Liver (tissue), 8 donors: ENCODE measurements at regions not wholly inside any gene's neighbourhood (a gene's known extent, or its start where the extent isn't known, plus 50 kb on each side); places are given as distances from the start of the nearest gene placed in this dataset.

ENCODE experiments used
- DNase-seq: peaks from one replicate; pipeline ENCODE4 v3.0.0-alpha.2; 2017; ENCODE audit warnings: low spot score
- H3K27ac ChIP-seq, 2 donors: one replicate each; pipeline ENCODE4 v1.7.0; 2013; ENCODE audit warnings: inconsistent platforms in 2 of 2, low read length in 2 of 2, control low read depth in 1 of 2, low read depth in 1 of 2, mild to moderate bottlenecking in 1 of 2
- H3K27me3 ChIP-seq, 4 donors: one replicate each; pipeline versions ENCODE4 v1.6.1 to v1.7.0; 2013; ENCODE audit warnings: low read length in 3 of 4, inconsistent platforms in 1 of 4, mild to moderate bottlenecking in 1 of 4, moderate library complexity in 1 of 4; ENCODE audit not compliant: control insufficient read depth in 4 of 4, insufficient read depth in 4 of 4
- H3K36me3 ChIP-seq, 4 donors: one replicate each; pipeline versions ENCODE4 v1.6.1 to v1.7.0; 2013; ENCODE audit warnings: low read length in 3 of 4, mild to moderate bottlenecking in 3 of 4, low read depth in 1 of 4, moderate library complexity in 1 of 4; ENCODE audit not compliant: control insufficient read depth in 4 of 4, insufficient read depth in 3 of 4
- H3K4me1 ChIP-seq, 4 donors: one replicate each; pipeline versions ENCODE4 v1.6.1 to v1.7.0; 2013; ENCODE audit warnings: low read length in 3 of 4, mild to moderate bottlenecking in 3 of 4, moderate library complexity in 1 of 4; ENCODE audit not compliant: control insufficient read depth in 4 of 4, insufficient read depth in 4 of 4
- H3K4me3 ChIP-seq, 3 donors: one replicate each; pipeline versions ENCODE4 v1.6.1 to v1.7.0; 2013; ENCODE audit warnings: low read length in 3 of 3, control low read depth in 1 of 3, low read depth in 1 of 3, mild to moderate bottlenecking in 1 of 3
- H3K9ac ChIP-seq, 2 donors: one replicate each; pipeline ENCODE4 v1.7.0; 2013; ENCODE audit warnings: low read length in 2 of 2, mild to moderate bottlenecking in 2 of 2, moderate library complexity in 2 of 2, control low read depth in 1 of 2, low read depth in 1 of 2
- H3K9me3 ChIP-seq, 4 donors: one replicate each; pipeline versions ENCODE4 v1.6.1 to v1.7.0; 2013; ENCODE audit warnings: low read length in 3 of 4; ENCODE audit not compliant: control insufficient read depth in 4 of 4
- ATF3 ChIP-seq: IDR thresholded peaks from 2 replicates; pipeline ENCODE4 v1.6.1; 2016; ENCODE audit warnings: antibody characterized with exemption
- CTCF ChIP-seq: fragments of 150-350 bp; IDR thresholded peaks from 2 replicates; pipeline ENCODE4 v1.5.1; 2017; ENCODE audit warnings: improper control_type of control experiment, low read depth, low read length; ENCODE audit not compliant: missing input control
- EGR1 ChIP-seq, 2 donors: IDR thresholded peaks; 2 replicates each; pipeline ENCODE4 v1.6.1; 2016 to 2018; ENCODE audit warnings: antibody characterized with exemption in 2 of 2, low read depth in 2 of 2
- FOXA1 ChIP-seq: IDR thresholded peaks from 2 replicates; pipeline ENCODE4 v1.6.1; 2016; ENCODE audit warnings: antibody characterized with exemption
- FOXA2 ChIP-seq: IDR thresholded peaks from 2 replicates; pipeline ENCODE4 v1.6.1; 2016; ENCODE audit warnings: antibody characterized with exemption
- GABPA ChIP-seq, 2 donors: IDR thresholded peaks in 1 of 2; conservative IDR thresholded peaks in 1 of 2; 2 replicates each; pipeline ENCODE4 v1.6.1; 2016; ENCODE audit warnings: antibody characterized with exemption in 2 of 2, mild to moderate bottlenecking in 1 of 2, moderate library complexity in 1 of 2
- HNF4G ChIP-seq: IDR thresholded peaks from 2 replicates; pipeline ENCODE4 v1.6.1; 2016; ENCODE audit warnings: antibody characterized with exemption
- JUND ChIP-seq, 2 donors: IDR thresholded peaks; 2 replicates each; pipeline ENCODE4 v1.6.1; 2016; ENCODE audit warnings: antibody characterized with exemption in 2 of 2
- MAX ChIP-seq: IDR thresholded peaks from 2 replicates; pipeline ENCODE4 v1.6.1; 2016; ENCODE audit warnings: antibody characterized with exemption
- NR2F2 ChIP-seq: IDR thresholded peaks from 2 replicates; pipeline ENCODE4 v1.6.1; 2016; ENCODE audit warnings: antibody characterized with exemption
- RAD21 ChIP-seq, 2 donors: IDR thresholded peaks; 2 replicates each; pipeline ENCODE4 v1.6.1; 2016; ENCODE audit warnings: antibody characterized with exemption in 2 of 2, mild to moderate bottlenecking in 2 of 2
- REST ChIP-seq: IDR thresholded peaks from 2 replicates; pipeline ENCODE4 v1.6.1; 2016; ENCODE audit warnings: antibody characterized with exemption, mild to moderate bottlenecking
- SP1 ChIP-seq: IDR thresholded peaks from 2 replicates; pipeline ENCODE4 v1.6.1; 2018; ENCODE audit warnings: antibody characterized with exemption, mild to moderate bottlenecking
- TAF1 ChIP-seq: conservative IDR thresholded peaks from 2 replicates; pipeline ENCODE4 v1.6.1; 2016; ENCODE audit warnings: antibody characterized with exemption, mild to moderate bottlenecking
- YY1 ChIP-seq: IDR thresholded peaks from 2 replicates; pipeline ENCODE4 v1.6.1; 2016; ENCODE audit warnings: antibody characterized with exemption, mild to moderate bottlenecking
- ZBTB33 ChIP-seq: IDR thresholded peaks from 2 replicates; pipeline ENCODE4 v1.6.1; 2016; ENCODE audit warnings: antibody characterized with exemption
- WGBS: extraction: QIAGEN DNeasy Blood & Tissue Kit; methylation state at CpG from one replicate; pipeline ENCODE4 v1.1.7; 2013; 5-methylcytosine and 5-hydroxymethylcytosine counted together
- donor health status: healthy.
- donor health status: healthy.
- donor health status: healthy.
- donor health status: healthy.
- donor health status: healthy.

GRCh38 chr2:57828221-57828620 lies 218.4 kb upstream of the VRK2 start:
- Histone ChIP-seq H3K27ac (no peak overlapping the region), H3K4me1 (no peaks in the 10 kb centered on the region), H3K9me3 (peaks cover 0 to 5% (median 3%) of the 10 kb centered on the region in 4 donors), H3K4me3 (no peak overlapping the region), H3K36me3 (no peaks in the 10 kb centered on the region), H3K9ac (no peak overlapping the region), H3K27me3 (no peaks in the 10 kb centered on the region)
- DNase-seq = no peak
- 79% methylated on average over 4 of the region's 4 CpGs for WGBS
- TF ChIP-seq ATF3 = no peak
- no peak for TF ChIP-seq ZBTB33
- TF ChIP-seq HNF4G = no peak
- TF ChIP-seq FOXA2 = no peak
- TF ChIP-seq FOXA1 = no peak
- no peak for TF ChIP-seq YY1
- TF ChIP-seq RAD21 (IDR thresholded peaks at IDR 0.05) = no peak

- H3K4me3 ChIP-seq = no peak overlapping the region
- H3K4me1 ChIP-seq = no peaks in the 10 kb centered on the region
- H3K9ac ChIP-seq = no peak overlapping the region
- H3K36me3 ChIP-seq = no peaks in the 10 kb centered on the region
- no peaks in the 10 kb centered on the region for H3K9me3 ChIP-seq
- no peak overlapping the region for H3K27ac ChIP-seq
- H3K27me3 ChIP-seq = no peaks in the 10 kb centered on the region
- no peak for TF ChIP-seq FOXA2
- TF ChIP-seq MAX = no peak
- TF ChIP-seq TAF1 = no peak
- TF ChIP-seq CTCF = no peak
- TF ChIP-seq GABPA (IDR thresholded peaks at IDR 0.05 in 1 of 2, conservative IDR thresholded peaks at IDR 0.05 in 1 of 2) = no peak
- TF ChIP-seq ZBTB33 = no peak
- TF ChIP-seq NR2F2 = no peak
- TF ChIP-seq REST = no peak
- no peak for TF ChIP-seq EGR1 (IDR thresholded peaks at IDR 0.05; ENCODE audit: low read depth in 2 of 2)
- no peak for TF ChIP-seq SP1
- TF ChIP-seq HNF4G = no peak
- TF ChIP-seq YY1 = no peak
- no peak for TF ChIP-seq JUND (IDR thresholded peaks at IDR 0.05)
- TF ChIP-seq ATF3 = no peak
- DNase-seq = no peak
Measured at GRCh38 chr2:57834666-57835065, 211.9 kb upstream of the VRK2 start.
